ENCODE measurements at regions not wholly inside any gene's neighbourhood (a gene's known extent, or its start where the extent isn't known, plus 50 kb on each side); places are given as distances from the start of the nearest gene placed in this dataset.

DNA sequence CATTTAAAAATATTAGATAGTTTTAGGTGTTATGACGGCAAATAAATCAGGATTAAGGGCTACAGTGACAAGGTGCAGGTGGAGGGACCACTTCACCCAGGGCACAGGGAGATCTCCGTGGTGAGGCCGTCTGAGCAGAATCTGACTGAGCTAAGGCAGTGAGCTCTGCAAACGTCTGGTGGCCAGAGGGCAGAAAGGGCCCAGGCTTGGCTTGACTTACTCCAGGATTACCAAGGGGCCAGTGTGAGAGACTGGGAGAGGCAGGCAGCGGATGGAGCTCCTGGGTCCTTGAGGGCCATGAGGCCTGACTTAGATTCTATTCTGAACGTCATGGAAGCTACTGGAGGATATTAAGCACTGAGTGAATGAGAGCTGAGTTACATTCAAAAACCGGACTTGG, 125.9 kb upstream of the B3GAT1 start:
- TF ChIP-seq, protein P1, sequence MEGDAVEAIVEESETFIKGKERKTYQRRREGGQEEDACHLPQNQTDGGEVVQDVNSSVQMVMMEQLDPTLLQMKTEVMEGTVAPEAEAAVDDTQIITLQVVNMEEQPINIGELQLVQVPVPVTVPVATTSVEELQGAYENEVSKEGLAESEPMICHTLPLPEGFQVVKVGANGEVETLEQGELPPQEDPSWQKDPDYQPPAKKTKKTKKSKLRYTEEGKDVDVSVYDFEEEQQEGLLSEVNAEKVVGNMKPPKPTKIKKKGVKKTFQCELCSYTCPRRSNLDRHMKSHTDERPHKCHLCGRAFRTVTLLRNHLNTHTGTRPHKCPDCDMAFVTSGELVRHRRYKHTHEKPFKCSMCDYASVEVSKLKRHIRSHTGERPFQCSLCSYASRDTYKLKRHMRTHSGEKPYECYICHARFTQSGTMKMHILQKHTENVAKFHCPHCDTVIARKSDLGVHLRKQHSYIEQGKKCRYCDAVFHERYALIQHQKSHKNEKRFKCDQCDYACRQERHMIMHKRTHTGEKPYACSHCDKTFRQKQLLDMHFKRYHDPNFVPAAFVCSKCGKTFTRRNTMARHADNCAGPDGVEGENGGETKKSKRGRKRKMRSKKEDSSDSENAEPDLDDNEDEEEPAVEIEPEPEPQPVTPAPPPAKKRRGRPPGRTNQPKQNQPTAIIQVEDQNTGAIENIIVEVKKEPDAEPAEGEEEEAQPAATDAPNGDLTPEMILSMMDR (IDR thresholded peaks at IDR 0.05): no peak
- Histone ChIP-seq H3K9ac (no peak overlapping the region), H3K27ac (no peak overlapping the region), H2AFZ (no peak overlapping the region), H3K79me2 (no peaks in the 10 kb centered on the region), H3K9me3 (ENCODE audit: control insufficient read depth, low read length) (no peaks in the 10 kb centered on the region), H3K4me3 (ENCODE audit: low read depth, low read length) (no peak overlapping the region), H3K36me3 (ENCODE audit: control insufficient read depth, insufficient read depth, low read length) (no peaks in the 10 kb centered on the region), H3K4me2 (ENCODE audit: low read length) (no peak overlapping the region), H3K4me1 (no peaks in the 10 kb centered on the region), H3K27me3 (ENCODE audit: control insufficient read depth, insufficient read depth, low read length) (no peaks in the 10 kb centered on the region)

DNA sequence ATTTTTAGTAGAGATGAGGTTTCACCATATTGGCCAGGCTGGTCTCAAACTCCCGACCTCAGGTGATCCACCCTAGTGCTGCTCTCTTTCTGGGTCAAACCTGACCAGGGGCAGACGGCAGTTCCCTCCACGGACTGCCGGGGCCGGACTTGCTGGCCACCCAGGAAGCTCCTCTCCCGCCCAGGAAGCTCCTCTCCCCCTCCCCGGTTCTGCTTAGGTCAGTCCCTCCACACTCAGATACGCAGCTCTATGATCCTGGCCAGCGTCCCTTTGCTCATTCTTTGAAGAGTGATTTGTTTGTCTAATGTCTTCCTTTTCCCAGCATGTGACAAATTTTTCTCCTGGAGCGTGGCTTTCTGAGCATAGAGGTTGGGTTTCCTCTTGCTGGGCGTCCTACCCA, 125.3 kb upstream of the B3GAT1 start:
- TF ChIP-seq, protein P1 (IDR thresholded peaks at IDR 0.05): no peak
- no peak overlapping the region for H3K9ac ChIP-seq
- H3K27me3 ChIP-seq (ENCODE audit: control insufficient read depth, insufficient read depth, low read length): no peaks in the 10 kb centered on the region
- no peak overlapping the region for H3K4me3 ChIP-seq (ENCODE audit: low read depth, low read length)
- H3K4me1 ChIP-seq: no peaks in the 10 kb centered on the region
- H3K36me3 ChIP-seq (ENCODE audit: control insufficient read depth, insufficient read depth, low read length): no peaks in the 10 kb centered on the region
- H3K4me2 ChIP-seq (ENCODE audit: low read length): no peak overlapping the region
- H2AFZ ChIP-seq: no peak overlapping the region
- H3K79me2 ChIP-seq: no peaks in the 10 kb centered on the region
- no peaks in the 10 kb centered on the region for H3K9me3 ChIP-seq (ENCODE audit: control insufficient read depth, low read length)
- H3K27ac ChIP-seq: no peak overlapping the region

DNA sequence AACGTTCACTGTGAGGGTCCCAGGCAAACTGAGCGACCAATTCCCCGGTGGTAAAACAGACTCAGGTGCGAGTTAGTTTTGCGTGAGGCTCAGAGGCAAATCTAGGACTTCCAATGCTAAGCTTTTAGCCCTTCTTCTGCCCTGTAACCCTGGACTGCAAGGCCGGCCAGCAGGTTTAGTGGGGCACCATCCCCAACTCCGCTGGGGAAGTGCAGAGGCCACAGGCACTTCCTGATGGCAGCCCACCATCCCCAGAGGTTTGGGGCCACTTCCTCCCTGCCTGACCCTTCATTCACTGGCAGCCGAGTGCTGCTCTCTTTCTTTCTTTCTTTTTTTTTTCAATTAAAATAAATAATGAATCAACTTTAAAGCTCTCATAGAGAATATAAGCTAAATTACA, 124.6 kb upstream of the B3GAT1 start:
- Histone ChIP-seq H3K36me3 (ENCODE audit: control insufficient read depth, insufficient read depth, low read length) (no peaks in the 10 kb centered on the region), H3K4me3 (ENCODE audit: low read depth, low read length) (no peak overlapping the region), H3K79me2 (no peaks in the 10 kb centered on the region), H3K4me2 (ENCODE audit: low read length) (no peak overlapping the region), H3K9me3 (ENCODE audit: control insufficient read depth, low read length) (no peaks in the 10 kb centered on the region), H2AFZ (no peak overlapping the region), H3K27me3 (ENCODE audit: control insufficient read depth, insufficient read depth, low read length) (no peaks in the 10 kb centered on the region), H3K9ac (no peak overlapping the region), H3K27ac (no peak overlapping the region), H3K4me1 (no peaks in the 10 kb centered on the region)
- TF ChIP-seq, protein P1 (IDR thresholded peaks at IDR 0.05): no peak

DNA sequence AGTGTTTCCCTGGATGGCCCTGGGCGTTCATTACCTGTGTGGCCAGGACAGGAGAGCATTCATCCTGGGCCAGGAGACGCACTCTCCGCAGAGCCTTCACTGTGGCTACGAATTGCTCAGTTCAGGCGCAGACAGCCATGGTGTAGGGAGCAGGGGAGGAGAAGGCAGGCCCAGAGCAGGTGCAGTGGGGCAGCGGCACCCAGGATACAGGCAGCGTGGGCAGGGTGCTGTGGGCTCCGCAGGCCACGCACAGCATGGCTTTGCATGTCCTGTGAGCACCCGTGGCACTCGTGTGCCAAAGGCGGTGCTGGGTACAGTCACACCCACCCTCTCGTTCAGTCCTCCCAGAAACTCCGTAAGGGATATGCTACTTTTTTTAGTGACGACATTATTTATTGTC, 124.2 kb upstream of the B3GAT1 start:
- H3K9ac ChIP-seq: no peak overlapping the region
- H3K27ac ChIP-seq: no peak overlapping the region
- no peaks in the 10 kb centered on the region for H3K79me2 ChIP-seq
- H3K36me3 ChIP-seq (ENCODE audit: control insufficient read depth, insufficient read depth, low read length): no peaks in the 10 kb centered on the region
- no peaks in the 10 kb centered on the region for H3K9me3 ChIP-seq (ENCODE audit: control insufficient read depth, low read length)
- no peak overlapping the region for H3K4me3 ChIP-seq (ENCODE audit: low read depth, low read length)
- no peaks in the 10 kb centered on the region for H3K4me1 ChIP-seq
- no peaks in the 10 kb centered on the region for H3K27me3 ChIP-seq (ENCODE audit: control insufficient read depth, insufficient read depth, low read length)
- no peak overlapping the region for H2AFZ ChIP-seq
- TF ChIP-seq, protein P1 (IDR thresholded peaks at IDR 0.05): no peak
- H3K4me2 ChIP-seq (ENCODE audit: low read length): no peak overlapping the region

Data from parathyroid adenoma (tissue), 2 donors.